ELF-1 (cell line): ENCODE measurements at regions not wholly inside any gene's neighbourhood (a gene's known extent, or its start where the extent isn't known, plus 50 kb on each side); places are given as distances from the start of the nearest gene placed in this dataset.
"Not testable (repeated sequence)": the region's sequence is repeated elsewhere in the genome, so short reads cannot be mapped to it uniquely, and the experiment has no call there.

Experiments
- DNase-seq: peaks from one replicate; pipeline ENCODE4 v3.0.0-alpha.2; 2016; ENCODE audit warnings: low read depth, low spot score

- DNase-seq, result peak; percentile 80
Observed at GRCh38 chr12:124386059-124386458, 91.2 kb downstream of the RFLNA start.

- DNase-seq, result peak; percentile 76
Observed at GRCh38 chr12:124385219-124385969, 90.5 kb downstream of the RFLNA start.

- no peak for DNase-seq
Observed at GRCh38 chr12:124384299-124384894, 89.5 kb downstream of the RFLNA start.

GRCh38 chr12:124383028-124383427 is 88.1 kb downstream of the RFLNA start:
- DNase-seq, result no peak

GRCh38 chr12:124381456-124382296 is 86.8 kb downstream of the RFLNA start:
- DNase-seq, result peak; percentile 68

- DNase-seq, result no peak
Observed at GRCh38 chr12:124380796-124381455, 86.0 kb downstream of the RFLNA start.

GRCh38 chr12:124379938-124380754 is 85.3 kb downstream of the RFLNA start:
- no peak for DNase-seq

GRCh38 chr12:124379379-124379937 is 84.6 kb downstream of the RFLNA start:
- no peak for DNase-seq

GRCh38 chr12:124378926-124379325 is 84.0 kb downstream of the RFLNA start:
- DNase-seq, result no peak

GRCh38 chr12:124377981-124378509 is 83.2 kb downstream of the RFLNA start:
- no peak for DNase-seq

- no peak for DNase-seq
Observed at GRCh38 chr12:124376435-124376834, 81.5 kb downstream of the RFLNA start.

- DNase-seq, result no peak
Observed at GRCh38 chr12:124375789-124376175, 80.9 kb downstream of the RFLNA start.

- DNase-seq, result no peak
Observed at GRCh38 chr12:124375141-124375788, 80.4 kb downstream of the RFLNA start.

- no peak for DNase-seq
Observed at GRCh38 chr12:124374567-124374966, 79.7 kb downstream of the RFLNA start.

GRCh38 chr12:124374147-124374546 is 79.3 kb downstream of the RFLNA start:
- no peak for DNase-seq

GRCh38 chr12:124373701-124374100 is 78.8 kb downstream of the RFLNA start:
- not testable (repeated sequence) for DNase-seq

- no peak for DNase-seq
Observed at GRCh38 chr12:124372831-124373230, 77.9 kb downstream of the RFLNA start.

GRCh38 chr12:124371970-124372555 is 77.2 kb downstream of the RFLNA start:
- DNase-seq, result no peak

GRCh38 chr12:124371366-124371765 is 76.5 kb downstream of the RFLNA start:
- DNase-seq, result no peak

GRCh38 chr12:124370851-124371250 is 76.0 kb downstream of the RFLNA start:
- no peak for DNase-seq
